ENCODE measurements at regions not wholly inside any gene's neighbourhood (a gene's known extent, or its start where the extent isn't known, plus 50 kb on each side); places are given as distances from the start of the nearest gene placed in this dataset.

DNA sequence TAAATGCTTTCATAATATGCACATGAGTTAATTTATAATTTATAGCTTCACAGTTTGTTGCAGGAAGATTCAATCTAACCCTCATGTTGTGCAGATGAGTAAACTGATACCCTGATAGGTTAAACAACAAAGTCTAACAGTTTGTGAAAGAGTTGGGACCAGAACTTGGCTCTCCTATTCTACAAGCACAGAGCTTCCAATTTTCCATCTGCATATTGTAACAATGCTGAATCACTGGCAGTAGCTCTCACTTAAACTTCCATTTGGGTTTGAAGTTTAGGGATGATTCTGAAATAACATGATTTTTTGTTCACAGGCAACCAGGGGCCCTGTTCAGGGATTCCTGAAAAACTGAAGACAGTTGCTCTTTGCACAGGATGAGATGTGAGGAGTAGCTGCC is 179.3 kb downstream of the XPNPEP1 start:
- no peak for TF ChIP-seq CTCF (IDR thresholded peaks at IDR 0.05; ENCODE audit: low read depth, low read length, missing input control)
- TF ChIP-seq ATF3 (IDR thresholded peaks at IDR 0.05), result no peak
- TF ChIP-seq, protein P1, sequence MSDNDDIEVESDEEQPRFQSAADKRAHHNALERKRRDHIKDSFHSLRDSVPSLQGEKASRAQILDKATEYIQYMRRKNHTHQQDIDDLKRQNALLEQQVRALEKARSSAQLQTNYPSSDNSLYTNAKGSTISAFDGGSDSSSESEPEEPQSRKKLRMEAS (IDR thresholded peaks at IDR 0.05), result no peak
- no peak for TF ChIP-seq YY1 (IDR thresholded peaks at IDR 0.05)
- no peak for TF ChIP-seq SP1 (IDR thresholded peaks at IDR 0.05)
- no peak for TF ChIP-seq GABPA (IDR thresholded peaks at IDR 0.05 in 1 of 2, conservative IDR thresholded peaks at IDR 0.05 in 1 of 2)
- TF ChIP-seq TAF1 (conservative IDR thresholded peaks at IDR 0.05), result no peak
- TF ChIP-seq HNF4G (IDR thresholded peaks at IDR 0.05), result no peak
- TF ChIP-seq, protein P2, sequence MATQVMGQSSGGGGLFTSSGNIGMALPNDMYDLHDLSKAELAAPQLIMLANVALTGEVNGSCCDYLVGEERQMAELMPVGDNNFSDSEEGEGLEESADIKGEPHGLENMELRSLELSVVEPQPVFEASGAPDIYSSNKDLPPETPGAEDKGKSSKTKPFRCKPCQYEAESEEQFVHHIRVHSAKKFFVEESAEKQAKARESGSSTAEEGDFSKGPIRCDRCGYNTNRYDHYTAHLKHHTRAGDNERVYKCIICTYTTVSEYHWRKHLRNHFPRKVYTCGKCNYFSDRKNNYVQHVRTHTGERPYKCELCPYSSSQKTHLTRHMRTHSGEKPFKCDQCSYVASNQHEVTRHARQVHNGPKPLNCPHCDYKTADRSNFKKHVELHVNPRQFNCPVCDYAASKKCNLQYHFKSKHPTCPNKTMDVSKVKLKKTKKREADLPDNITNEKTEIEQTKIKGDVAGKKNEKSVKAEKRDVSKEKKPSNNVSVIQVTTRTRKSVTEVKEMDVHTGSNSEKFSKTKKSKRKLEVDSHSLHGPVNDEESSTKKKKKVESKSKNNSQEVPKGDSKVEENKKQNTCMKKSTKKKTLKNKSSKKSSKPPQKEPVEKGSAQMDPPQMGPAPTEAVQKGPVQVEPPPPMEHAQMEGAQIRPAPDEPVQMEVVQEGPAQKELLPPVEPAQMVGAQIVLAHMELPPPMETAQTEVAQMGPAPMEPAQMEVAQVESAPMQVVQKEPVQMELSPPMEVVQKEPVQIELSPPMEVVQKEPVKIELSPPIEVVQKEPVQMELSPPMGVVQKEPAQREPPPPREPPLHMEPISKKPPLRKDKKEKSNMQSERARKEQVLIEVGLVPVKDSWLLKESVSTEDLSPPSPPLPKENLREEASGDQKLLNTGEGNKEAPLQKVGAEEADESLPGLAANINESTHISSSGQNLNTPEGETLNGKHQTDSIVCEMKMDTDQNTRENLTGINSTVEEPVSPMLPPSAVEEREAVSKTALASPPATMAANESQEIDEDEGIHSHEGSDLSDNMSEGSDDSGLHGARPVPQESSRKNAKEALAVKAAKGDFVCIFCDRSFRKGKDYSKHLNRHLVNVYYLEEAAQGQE (IDR thresholded peaks at IDR 0.05), result no peak
- no peak for TF ChIP-seq FOXA1 (IDR thresholded peaks at IDR 0.05)
- TF ChIP-seq ZBTB33 (IDR thresholded peaks at IDR 0.05), result no peak

All from liver (tissue), 3 donors.